ENCODE measurements at regions not wholly inside any gene's neighbourhood (a gene's known extent, or its start where the extent isn't known, plus 50 kb on each side); places are given as distances from the start of the nearest gene placed in this dataset.

- Histone ChIP-seq H3K4me3 (replicated peaks in 1 of 2; ENCODE audit: low read depth in 1 of 2, low read length in 2 of 2) (no peak overlapping the region), H2AFZ (ENCODE audit: low read depth, low read length, poor library complexity, severe bottlenecking) (no peak overlapping the region), H3K27ac (ENCODE audit: low read depth, low read length) (no peak overlapping the region), H3K79me2 (ENCODE audit: insufficient read depth, low read length) (no peaks in the 10 kb centered on the region), H3K9me3 (ENCODE audit: control insufficient read depth in 1 of 2, insufficient read depth in 1 of 2, low read depth in 1 of 2, low read length in 2 of 2) (no peaks in the 10 kb centered on the region), H4K20me1 (ENCODE audit: insufficient read depth) (no peaks in the 10 kb centered on the region), H3K4me1 (ENCODE audit: control insufficient read depth in 1 of 2, insufficient read depth in 2 of 2, low read length in 2 of 2) (no peaks in the 10 kb centered on the region), H3K27me3 (ENCODE audit: insufficient read depth, low read length) (peaks cover 3% of the 10 kb centered on the region; the same call in 1 of the 2 replicates), H3K36me3 (ENCODE audit: control insufficient read depth in 1 of 2, insufficient read depth in 2 of 2, low read length in 2 of 2) (no peaks in the 10 kb centered on the region), H3K4me2 (ENCODE audit: low read length) (no peak overlapping the region), H3K9me2 (ENCODE audit: insufficient read depth) (no peaks in the 10 kb centered on the region), H3K9ac (ENCODE audit: low read length) (no peak overlapping the region)
- CTCF ChIA-PET: no interaction called here
- DNase-seq (ENCODE audit: low read depth, low spot score) (no peak), ATAC-seq (no peak)
- RAD21 ChIA-PET (ENCODE audit: low non-redundant PET in 1 of 2, low total read pairs in 2 of 2, uncharacterized antibody in 2 of 2, unreplicated experiment in 2 of 2): no interaction called here
- intact Hi-C loops (cut with micrococcal nuclease): no loop called here
- no TSS peak for BruUV-seq (replicated peaks)
- TF ChIP-seq SIN3A (IDR thresholded peaks at IDR 0.05; ENCODE audit: low read depth): no peak
- no peak for TF ChIP-seq JUND (IDR thresholded peaks at IDR 0.05)
- no peak for TF ChIP-seq POLR2AphosphoS5 (IDR thresholded peaks at IDR 0.05; ENCODE audit: low read depth, low read length)
- TF ChIP-seq POLR2A (IDR thresholded peaks at IDR 0.05; ENCODE audit: borderline replicate concordance, extremely low read depth, insufficient read depth, insufficient read length): no peak
- TF ChIP-seq ZBTB33 (IDR thresholded peaks at IDR 0.05; ENCODE audit: extremely low read depth, insufficient replicate concordance, low read length): no peak
- no peak for TF ChIP-seq MAX (IDR thresholded peaks at IDR 0.05)
- POLR2A ChIA-PET: interaction anchor here (0.6 kb wide), 1 partner anchor 163 kb away, joined by 4 read pairs; no protein-coding TSS in a partner anchor
These were observed 334.7 kb downstream of the DIRAS2 start for GRCh38 chr9:90307891-90308290.

GRCh38 chr9:90308691-90309090, 333.9 kb downstream of the DIRAS2 start:
- DNase-seq (ENCODE audit: low read depth, low spot score) (no peak), ATAC-seq (no peak)
- ChIA-PET CTCF (no interaction called here), RAD21 (ENCODE audit: low non-redundant PET in 1 of 2, low total read pairs in 2 of 2, uncharacterized antibody in 2 of 2, unreplicated experiment in 2 of 2) (no interaction called here), POLR2A (interaction anchor here (1.5 kb wide), 1 partner anchor 11 kb away, joined by 4 read pairs; no protein-coding TSS in a partner anchor)
- no peak overlapping the region for H3K4me3 ChIP-seq (replicated peaks in 1 of 2; ENCODE audit: low read depth in 1 of 2, low read length in 2 of 2)
- H3K27ac ChIP-seq (ENCODE audit: low read depth, low read length): no peak overlapping the region
- no peaks in the 10 kb centered on the region for H4K20me1 ChIP-seq (ENCODE audit: insufficient read depth)
- H3K9me3 ChIP-seq (ENCODE audit: control insufficient read depth in 1 of 2, insufficient read depth in 1 of 2, low read depth in 1 of 2, low read length in 2 of 2): no peaks in the 10 kb centered on the region
- H3K9me2 ChIP-seq (ENCODE audit: insufficient read depth): no peaks in the 10 kb centered on the region
- TF ChIP-seq MAX (IDR thresholded peaks at IDR 0.05) (no peak), ATF3 (IDR thresholded peaks at IDR 0.05) (no peak)
- H3K9ac ChIP-seq (ENCODE audit: low read length): no peak overlapping the region
- no TSS peak for BruUV-seq (replicated peaks)
- H2AFZ ChIP-seq (ENCODE audit: low read depth, low read length, poor library complexity, severe bottlenecking): no peak overlapping the region
- no peaks in the 10 kb centered on the region for H3K4me1 ChIP-seq (ENCODE audit: control insufficient read depth in 1 of 2, insufficient read depth in 2 of 2, low read length in 2 of 2)
- no peaks in the 10 kb centered on the region for H3K36me3 ChIP-seq (ENCODE audit: control insufficient read depth in 1 of 2, insufficient read depth in 2 of 2, low read length in 2 of 2)
- peaks cover 3% of the 10 kb centered on the region; the same call in 1 of the 2 replicates for H3K27me3 ChIP-seq (ENCODE audit: insufficient read depth, low read length)
- H3K79me2 ChIP-seq (ENCODE audit: insufficient read depth, low read length): no peaks in the 10 kb centered on the region
- no peak overlapping the region for H3K4me2 ChIP-seq (ENCODE audit: low read length)
- intact Hi-C loops (cut with micrococcal nuclease): no loop called here
